PC-3 (cell line): ENCODE measurements at regions not wholly inside any gene's neighbourhood (a gene's known extent, or its start where the extent isn't known, plus 50 kb on each side); places are given as distances from the start of the nearest gene placed in this dataset.

Experiments used
- CTCF ChIP-seq: fragments of 300-600 bp; sonication (generic); conservative IDR thresholded peaks from 2 replicates; pipeline ENCODE4 v1.5.1; 2017; ENCODE audit warnings: antibody characterized with exemption, low read depth, mild to moderate bottlenecking, low read length
- EZH2 ChIP-seq: fragments of 300-600 bp; sonication (generic); IDR thresholded peaks from one replicate; pipeline ENCODE4 v1.6.1; 2017; ENCODE audit warnings: antibody characterized with exemption, mild to moderate bottlenecking, low read length; ENCODE audit not compliant: unreplicated experiment

- TF ChIP-seq CTCF (no peak), EZH2 (no peak)
These were observed 563.4 kb upstream of the CCDC179 start for GRCh38 chr11:23423656-23424055.
